Endothelial cell of umbilical vein (primary cell): ENCODE measurements at regions not wholly inside any gene's neighbourhood (a gene's known extent, or its start where the extent isn't known, plus 50 kb on each side); places are given as distances from the start of the nearest gene placed in this dataset.

ENCODE experiments used
- BruUV-seq: library from RNA; stranded (reverse); fragments of 400-500 nt; replicated peaks from 2 replicates; lab custom pipeline; 2021; lab: Mats Ljungman, UMichigan
- CTCF ChIA-PET: fragments of 300-600, 350-600 bp; sonication (Branson Sonifier 250); formaldehyde crosslinking; loops from one replicate; lab custom pipeline; 2021; ENCODE audit warnings: antibody characterized with exemption, inconsistent platforms; lab: Charles Lee
- POLR2A ChIA-PET: fragments of 300-600, 350-600 bp; sonication (Branson Sonifier 250); formaldehyde crosslinking; loops from one replicate; lab custom pipeline; 2021; ENCODE audit warnings: antibody characterized with exemption, inconsistent platforms; lab: Charles Lee
- DNase-seq: peaks from one replicate; pipeline ENCODE4 v3.0.0-alpha.2; 2011; ENCODE audit warnings: low read depth, low spot score
- FAIRE-seq: peaks from 2 replicates; lab custom pipeline; 2011; peaks lifted over from hg19 to GRCh38; lab: Jason Lieb, UNC
- H2AFZ ChIP-seq: 2 replicates; pipeline ENCODE4 v1.6.0; 2012; ENCODE audit warnings: low read depth, low read length, control low read depth, inconsistent platforms
- H3K27ac ChIP-seq: 2 replicates; pipeline ENCODE4 v1.5.1; 2011; ENCODE audit warnings: low read depth, mild to moderate bottlenecking, control low read depth, low read length, moderate library complexity; ENCODE audit not compliant: insufficient read depth
- H3K27me3 ChIP-seq, 2 experiments: 2 replicates each; pipeline versions ENCODE4 v1.6.0 to v1.6.1; 2011; ENCODE audit warnings: low read length in 2 of 2, mixed read lengths in 1 of 2; ENCODE audit not compliant: control insufficient read depth in 2 of 2, insufficient read depth in 2 of 2
- H3K36me3 ChIP-seq, 2 experiments: 2 replicates in 1 of 2; 3 replicates in 1 of 2; pipeline ENCODE4 v1.5.1; 2011; ENCODE audit warnings: low read length in 2 of 2, mild to moderate bottlenecking in 1 of 2, moderate library complexity in 1 of 2; ENCODE audit not compliant: control insufficient read depth in 2 of 2, insufficient read depth in 2 of 2; ENCODE audit errors: extremely low read depth in 1 of 2
- H3K4me1 ChIP-seq: 3 replicates; pipeline ENCODE4 v1.5.1; 2011; ENCODE audit warnings: mild to moderate bottlenecking, low read length; ENCODE audit not compliant: control insufficient read depth, insufficient read depth; ENCODE audit errors: extremely low read depth
- H3K4me2 ChIP-seq: 2 replicates; pipeline ENCODE4 v1.6.1; 2011; ENCODE audit warnings: low read length, control low read depth, mixed read lengths; ENCODE audit not compliant: insufficient read depth
- H3K4me3 ChIP-seq, 3 experiments: fragments of 200-600 bp in 1 of 3; sonication (generic), shearing (Covaris generic) in 1 of 3; replicated peaks in 1 of 3; 2 replicates each; pipeline ENCODE4 v1.5.1; 2011 to 2016; ENCODE audit warnings: control low read depth in 3 of 3, low read length in 3 of 3, mild to moderate bottlenecking in 2 of 3, inconsistent platforms in 1 of 3, low read depth in 1 of 3, moderate library complexity in 1 of 3; ENCODE audit not compliant: insufficient read depth in 1 of 3
- H3K79me2 ChIP-seq: 2 replicates; pipeline ENCODE4 v1.6.0; 2012; ENCODE audit warnings: low read length, inconsistent platforms; ENCODE audit not compliant: control insufficient read depth, insufficient read depth
- H3K9ac ChIP-seq: replicated peaks from 2 replicates; pipeline ENCODE3; 2011; ENCODE audit warnings: low read length, control low read depth; ENCODE audit not compliant: insufficient read depth; ENCODE audit errors: extremely low read depth
- H3K9me1 ChIP-seq: replicated peaks from 3 replicates; pipeline ENCODE4 v1.6.0; 2011; ENCODE audit warnings: mild to moderate bottlenecking, low read length; ENCODE audit not compliant: control insufficient read depth, insufficient read depth; ENCODE audit errors: extremely low read depth
- H3K9me3 ChIP-seq: replicated peaks from 2 replicates; pipeline ENCODE4 v1.5.1; 2012; ENCODE audit warnings: low read length, inconsistent platforms; ENCODE audit not compliant: control insufficient read depth, insufficient read depth
- H4K20me1 ChIP-seq: replicated peaks from 2 replicates; pipeline ENCODE3; 2011; ENCODE audit warnings: mild to moderate bottlenecking, low read length; ENCODE audit not compliant: control insufficient read depth, insufficient read depth; ENCODE audit errors: extremely low read depth
- EZH2 ChIP-seq: IDR thresholded peaks from 2 replicates; pipeline ENCODE4 v1.6.1; 2012; ENCODE audit warnings: borderline replicate concordance, low read depth, mild to moderate bottlenecking, moderate library complexity, low read length, inconsistent platforms; ENCODE audit not compliant: severe bottlenecking
- POLR2AphosphoS5 ChIP-seq: IDR thresholded peaks from 2 replicates; pipeline ENCODE4 v1.6.1; 2012; ENCODE audit warnings: low read depth, mild to moderate bottlenecking, control low read depth, low read length, moderate library complexity; ENCODE audit not compliant: insufficient read depth
- dilution Hi-C: fragments of 300-500 bp; cut with MboI; formaldehyde crosslinking; loops from one replicate; pipeline ENCODE4 v1.15.0; 2019; ENCODE audit warnings: low sequenced_read_pairs; ENCODE audit not compliant: extremely low pct_ligation_motif_present
- intact Hi-C: fragments of 100-400 bp; cut with micrococcal nuclease; formaldehyde crosslinking; loops from one replicate; pipeline ENCODE4 v1.10.0; 2022

- no peaks in the 10 kb centered on the region for H3K79me2 ChIP-seq
- no peak overlapping the region for H3K9ac ChIP-seq
- BruUV-seq: no TSS peak
- H3K4me3 ChIP-seq: no peak overlapping the region
- no peaks in the 10 kb centered on the region for H3K9me1 ChIP-seq
- ChIA-PET CTCF (no interaction called here), POLR2A (no interaction called here)
- H3K36me3 ChIP-seq: no peaks in the 10 kb centered on the region
- dilution Hi-C loops: no loop called here
- H2AFZ ChIP-seq: no peak overlapping the region
- no peaks in the 10 kb centered on the region for H4K20me1 ChIP-seq
- no peak for TF ChIP-seq POLR2AphosphoS5
- DNase-seq (no peak), FAIRE-seq (no peak)
- H3K4me2 ChIP-seq: no peak overlapping the region
- H3K9me3 ChIP-seq: no peaks in the 10 kb centered on the region
- no peaks in the 10 kb centered on the region for H3K4me1 ChIP-seq
- intact Hi-C loops: no loop called here
- no peak overlapping the region for H3K27ac ChIP-seq
- H3K27me3 ChIP-seq: no peaks in the 10 kb centered on the region
Observed at GRCh38 chr4:129488427-129488826, 392.5 kb downstream of the C4orf33 start.

- CTCF ChIA-PET: no interaction called here
- TF ChIP-seq EZH2: no peak
- H3K36me3 ChIP-seq: no peaks in the 10 kb centered on the region
- H3K27ac ChIP-seq: no peak overlapping the region
- H3K9me1 ChIP-seq: no peaks in the 10 kb centered on the region
- dilution Hi-C loops: no loop called here
- no peaks in the 10 kb centered on the region for H4K20me1 ChIP-seq
- FAIRE-seq: no peak
- no peak overlapping the region for H3K9ac ChIP-seq
- H3K4me3 ChIP-seq: no peak overlapping the region
- H3K79me2 ChIP-seq: no peaks in the 10 kb centered on the region
- BruUV-seq: no TSS peak
- intact Hi-C loops: no loop called here
- H2AFZ ChIP-seq: no peak overlapping the region
- POLR2A ChIA-PET: no interaction called here
- H3K27me3 ChIP-seq: no peaks in the 10 kb centered on the region
- no peak overlapping the region for H3K4me2 ChIP-seq
- H3K4me1 ChIP-seq: no peaks in the 10 kb centered on the region
- H3K9me3 ChIP-seq: no peaks in the 10 kb centered on the region
- no peak for DNase-seq
Observed at GRCh38 chr4:129490516-129490915, 394.6 kb downstream of the C4orf33 start.
